ENCODE measurements at regions not wholly inside any gene's neighbourhood (a gene's known extent, or its start where the extent isn't known, plus 50 kb on each side); places are given as distances from the start of the nearest gene placed in this dataset.

- H3K27me3 ChIP-seq = peaks cover 0 to 8% (median 0%) of the 10 kb centered on the region in 9 donors
- TF ChIP-seq POLR2A (IDR thresholded peaks at IDR 0.05) (no peak), CTCF (IDR thresholded peaks at IDR 0.05) (no peak)
- WGBS, 4 donors = 24 to 51% (median 38%) methylated on average over 3 to 4 of the region's 4 CpGs
- H3K9me3 ChIP-seq = no peaks in the 10 kb centered on the region
- peak overlapping the region in 1 of 12 donors; percentile 80 for H3K27ac ChIP-seq
- H3K4me1 ChIP-seq = peaks cover 13 to 42% (median 34%) of the 10 kb centered on the region in 12 donors
- DNase-seq = no peak
- no peaks in the 10 kb centered on the region for H3K36me3 ChIP-seq
- intact Hi-C loops (cut with DNase I) = loop anchor here in 2 of 10 donors (5.0 to 10.0 kb wide), 2 partner anchors 62 to 65 kb away; partner anchors contain the start of gene CHST15 (in 2 of the 2)
- ATAC-seq = no peak
- no peak overlapping the region for H3K4me3 ChIP-seq
These were observed 63.9 kb upstream of the CHST15 start for GRCh38 chr10:124157271-124157681.

GRCh38 chr10:124156524-124157260 is 63.3 kb upstream of the CHST15 start:
- peak in 2 of 5 donors; percentile 31 to 45 for DNase-seq
- H3K27ac ChIP-seq = peak overlapping the region in 11 of 12 donors; percentile 5 to 87 (median 78)
- peaks cover 0 to 8% (median 0%) of the 10 kb centered on the region in 9 donors for H3K27me3 ChIP-seq
- H3K4me1 ChIP-seq = peaks cover 13 to 47% (median 36%) of the 10 kb centered on the region in 12 donors
- 43 to 52% (median 46%) methylated on average over 11 to 17 of the region's 17 CpGs for WGBS, 4 donors
- no peaks in the 10 kb centered on the region for H3K9me3 ChIP-seq
- intact Hi-C loops (cut with DNase I) = loop anchor here in 2 of 10 donors (5.0 to 10.0 kb wide), 2 partner anchors 62 to 64 kb away; partner anchors contain the start of gene CHST15 (in 2 of the 2)
- peak overlapping the region in 2 of 12 donors; percentile 3 to 13 for H3K4me3 ChIP-seq
- ATAC-seq = peak in 2 of 4 donors; percentile 37 to 45
- no peak for TF ChIP-seq POLR2A (IDR thresholded peaks at IDR 0.05)
- H3K36me3 ChIP-seq = no peaks in the 10 kb centered on the region

GRCh38 chr10:124155781-124156435 is 62.5 kb upstream of the CHST15 start:
- Histone ChIP-seq H3K27me3 (peaks cover 0 to 8% (median 0%) of the 10 kb centered on the region in 9 donors), H3K27ac (peak overlapping the region; percentile 5 to 87 (median 74)), H3K4me1 (peaks cover 13 to 47% (median 36%) of the 10 kb centered on the region in 12 donors), H3K9me3 (no peaks in the 10 kb centered on the region), H3K4me3 (peak overlapping the region in 2 of 12 donors; percentile 3 to 13), H3K36me3 (no peaks in the 10 kb centered on the region)
- WGBS, 4 donors = 24 to 33% (median 26%) methylated on average over 12 to 17 of the region's 17 CpGs
- DNase-seq (peak in 3 of 5 donors; percentile 44 to 56 (median 54)), ATAC-seq (peak in 3 of 4 donors; percentile 34 to 38 (median 34))
- intact Hi-C loops (cut with DNase I) = loop anchor here in 2 of 10 donors (5.0 to 10.0 kb wide), 2 partner anchors 61 to 64 kb away; partner anchors contain the start of gene CHST15 (in 2 of the 2)
- no peak for TF ChIP-seq CTCF (IDR thresholded peaks at IDR 0.05)
- TF ChIP-seq POLR2A (IDR thresholded peaks at IDR 0.05) = no peak

- intact Hi-C loops (cut with DNase I) = loop anchor here in 3 of 10 donors (2.0 to 10.0 kb wide), 3 partner anchors 36 to 60 kb away; partner anchors contain the start of gene CHST15 (in 3 of the 3)
- no peaks in the 10 kb centered on the region for H3K36me3 ChIP-seq
- WGBS, 4 donors = 34 to 45% (median 39%) methylated on average over 19 to 20 of the region's 20 CpGs
- TF ChIP-seq POLR2A (IDR thresholded peaks at IDR 0.05) (no peak), CTCF (IDR thresholded peaks at IDR 0.05) (no peak)
- no peak overlapping the region for H3K4me3 ChIP-seq
- no peaks in the 10 kb centered on the region for H3K27me3 ChIP-seq
- no peaks in the 10 kb centered on the region for H3K9me3 ChIP-seq
- ATAC-seq (peak in 3 of 4 donors; percentile 67 to 80 (median 71)), DNase-seq (peak; percentile 47 to 75 (median 56))
- peak overlapping the region in 9 of 12 donors; percentile 20 to 83 (median 46) for H3K27ac ChIP-seq
- H3K4me1 ChIP-seq = peaks cover 13 to 62% (median 38%) of the 10 kb centered on the region in 12 donors
These were observed 59.8 kb upstream of the CHST15 start for GRCh38 chr10:124153023-124153826.
